ENCODE measurements at regions not wholly inside any gene's neighbourhood (a gene's known extent, or its start where the extent isn't known, plus 50 kb on each side); places are given as distances from the start of the nearest gene placed in this dataset.

- no peak for DNase-seq (ENCODE audit: extremely low read depth, low read depth)
These were observed 178.0 kb upstream of the MIR17HG start for GRCh38 chr13:91169321-91170050.

GRCh38 chr13:91172160-91172559, 175.3 kb upstream of the MIR17HG start:
- no peak for DNase-seq (ENCODE audit: extremely low read depth, low read depth)
- TF ChIP-seq CTCF (IDR thresholded peaks at IDR 0.05; ENCODE audit: low read depth, low read length), result no peak

More at GRCh38 chr13:91169321-91170050, 178.0 kb upstream of the MIR17HG start:
- TF ChIP-seq CTCF (IDR thresholded peaks at IDR 0.05; ENCODE audit: low read depth, low read length), result no peak

- DNase-seq (ENCODE audit: extremely low read depth, low read depth), result no peak
These were observed 172.5 kb upstream of the MIR17HG start for GRCh38 chr13:91174886-91175501.

DNA sequence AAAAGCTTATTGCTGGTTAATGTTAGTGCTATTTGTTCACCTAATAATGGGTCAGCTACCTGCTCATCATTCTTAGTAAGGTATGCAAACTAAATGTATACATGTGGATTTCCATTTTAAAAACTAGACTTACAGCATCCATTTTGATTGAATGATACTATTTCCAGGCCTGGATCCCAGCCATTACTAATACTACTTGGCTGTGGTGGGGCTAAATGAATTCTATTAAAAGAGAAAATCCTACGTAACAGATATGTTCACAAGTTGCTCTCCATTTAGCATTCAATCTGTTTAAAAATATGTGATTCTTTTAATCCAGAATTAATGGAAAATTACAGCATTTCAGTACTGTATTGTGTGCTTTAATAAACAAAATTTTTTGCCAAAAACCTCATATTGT, 169.4 kb upstream of the MIR17HG start:
- DNase-seq (ENCODE audit: extremely low read depth, low read depth), result no peak
- TF ChIP-seq CTCF (IDR thresholded peaks at IDR 0.05; ENCODE audit: low read depth, low read length), result no peak

More at GRCh38 chr13:91174886-91175501, 172.5 kb upstream of the MIR17HG start:
- no peak for TF ChIP-seq CTCF (IDR thresholded peaks at IDR 0.05; ENCODE audit: low read depth, low read length)

DNA sequence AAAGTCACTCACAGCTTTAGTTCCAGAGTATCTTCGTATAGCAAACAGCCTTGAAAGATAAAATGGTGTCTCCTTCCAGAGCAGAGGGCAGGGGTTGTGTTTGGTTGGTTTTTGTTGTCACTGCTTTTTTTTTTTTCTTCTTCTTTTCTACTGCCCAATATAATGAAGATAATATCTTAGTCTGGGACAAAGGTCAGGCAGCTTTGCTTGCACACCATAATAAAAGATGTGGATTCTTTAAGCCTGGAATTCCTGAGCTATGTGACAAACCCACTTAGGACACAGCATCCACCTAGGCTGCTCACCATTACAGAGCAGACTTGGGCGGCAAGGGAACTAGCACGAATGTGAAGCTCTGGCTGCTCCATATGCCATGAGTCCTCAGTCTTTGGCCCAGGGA, 165.6 kb upstream of the MIR17HG start:
- no peak for DNase-seq (ENCODE audit: extremely low read depth, low read depth)
- no peak for TF ChIP-seq CTCF (IDR thresholded peaks at IDR 0.05; ENCODE audit: low read depth, low read length)

DNA sequence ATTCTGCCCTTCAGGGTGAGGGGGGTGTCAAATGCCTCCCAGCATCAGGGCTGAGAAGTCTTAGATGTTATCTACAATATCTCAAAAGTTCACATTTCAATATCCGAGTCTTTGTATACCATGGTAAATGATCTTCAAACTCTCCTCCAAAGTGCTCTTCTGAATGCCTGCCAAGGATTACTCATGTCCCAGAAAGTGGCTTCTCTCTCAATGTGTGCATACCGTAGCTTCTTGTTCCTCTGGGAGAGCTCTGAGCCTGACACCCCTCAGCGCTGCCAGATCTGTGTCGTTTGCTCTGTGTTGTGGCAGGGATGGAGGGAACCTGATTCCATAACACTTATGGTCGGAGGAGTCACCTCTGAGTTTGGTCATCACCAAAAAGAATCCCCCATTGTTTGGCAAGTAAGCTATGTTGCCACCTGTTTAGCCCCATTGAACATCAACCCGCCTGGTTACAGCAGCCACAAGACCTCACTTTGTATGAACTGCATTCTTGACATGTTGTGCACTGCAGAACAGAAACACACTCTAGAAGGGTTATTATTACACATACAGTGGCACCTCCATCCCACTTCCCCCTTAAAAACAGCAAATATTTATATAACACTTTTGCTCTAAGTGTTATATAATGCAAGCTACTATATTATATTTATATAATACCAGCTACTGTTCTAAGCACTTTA, 163.1 kb upstream of the MIR17HG start:
- no peak for DNase-seq (ENCODE audit: extremely low read depth, low read depth)
- TF ChIP-seq CTCF (IDR thresholded peaks at IDR 0.05; ENCODE audit: low read depth, low read length), result no peak

GRCh38 chr13:91185294-91185863, 162.1 kb upstream of the MIR17HG start:
- TF ChIP-seq CTCF (IDR thresholded peaks at IDR 0.05; ENCODE audit: low read depth, low read length), result no peak
- no peak for DNase-seq (ENCODE audit: extremely low read depth, low read depth)

Measured in AG09319 (cell line).